Fibroblast of mammary gland (primary cell): ENCODE measurements at regions not wholly inside any gene's neighbourhood (a gene's known extent, or its start where the extent isn't known, plus 50 kb on each side); places are given as distances from the start of the nearest gene placed in this dataset.
A peak's percentile ranks its signal among the peaks of the same experiment; 100 is the strongest.

Experiments used
- DNase-seq: peaks from one replicate; pipeline ENCODE4 v3.0.0-alpha.2; 2010; ENCODE audit warnings: low read depth
- H3K4me3 ChIP-seq: 2 replicates; pipeline ENCODE4 v1.5.1; 2011; ENCODE audit warnings: low read depth, mild to moderate bottlenecking, low read length, moderate library complexity; ENCODE audit not compliant: control insufficient read depth
- CTCF ChIP-seq: conservative IDR thresholded peaks from 2 replicates; pipeline ENCODE4 v1.5.1; 2011; ENCODE audit warnings: low read depth, low read length, inconsistent platforms; ENCODE audit not compliant: control insufficient read depth, insufficient read depth

- no peak for TF ChIP-seq CTCF
- H3K4me3 ChIP-seq, result no peak overlapping the region
- DNase-seq, result no peak
Observed at GRCh38 chr7:20267482-20267881, 50.3 kb upstream of the MACC1 start.

- no peak overlapping the region for H3K4me3 ChIP-seq
- DNase-seq, result peak; percentile 16
- no peak for TF ChIP-seq CTCF
Observed at GRCh38 chr7:20268824-20269223, 51.6 kb upstream of the MACC1 start.

GRCh38 chr7:20269726-20270125 lies 52.5 kb upstream of the MACC1 start:
- H3K4me3 ChIP-seq, result no peak overlapping the region
- no peak for TF ChIP-seq CTCF
- DNase-seq, result peak; percentile 22

- no peak for TF ChIP-seq CTCF
- no peak for DNase-seq
- H3K4me3 ChIP-seq, result no peak overlapping the region
Observed at GRCh38 chr7:20270371-20270770, 53.2 kb upstream of the MACC1 start.

- no peak for DNase-seq
- TF ChIP-seq CTCF, result no peak
- no peak overlapping the region for H3K4me3 ChIP-seq
Observed at GRCh38 chr7:20270867-20271266, 53.7 kb upstream of the MACC1 start.

GRCh38 chr7:20275637-20276036 lies 55.1 kb upstream of the ITGB8 start:
- H3K4me3 ChIP-seq, result no peak overlapping the region
- peak; percentile 6 for DNase-seq
- TF ChIP-seq CTCF, result no peak

- no peak for DNase-seq
- TF ChIP-seq CTCF, result no peak
- no peak overlapping the region for H3K4me3 ChIP-seq
Observed at GRCh38 chr7:20276705-20277472, 53.8 kb upstream of the ITGB8 start.
